HPDE6-E6E7 (cell line): ENCODE measurements at regions not wholly inside any gene's neighbourhood (a gene's known extent, or its start where the extent isn't known, plus 50 kb on each side); places are given as distances from the start of the nearest gene placed in this dataset.

ENCODE experiments used
- DNase-seq: peaks from one replicate; pipeline ENCODE4 v3.0.0; 2011; ENCODE audit warnings: missing footprints; ENCODE audit errors: extremely low spot score

GRCh38 chr10:52688899-52689298 lies 83.7 kb downstream of the MBL2 start:
- no peak for DNase-seq

GRCh38 chr10:52696232-52696631 lies 76.4 kb downstream of the MBL2 start:
- DNase-seq: no peak

DNA sequence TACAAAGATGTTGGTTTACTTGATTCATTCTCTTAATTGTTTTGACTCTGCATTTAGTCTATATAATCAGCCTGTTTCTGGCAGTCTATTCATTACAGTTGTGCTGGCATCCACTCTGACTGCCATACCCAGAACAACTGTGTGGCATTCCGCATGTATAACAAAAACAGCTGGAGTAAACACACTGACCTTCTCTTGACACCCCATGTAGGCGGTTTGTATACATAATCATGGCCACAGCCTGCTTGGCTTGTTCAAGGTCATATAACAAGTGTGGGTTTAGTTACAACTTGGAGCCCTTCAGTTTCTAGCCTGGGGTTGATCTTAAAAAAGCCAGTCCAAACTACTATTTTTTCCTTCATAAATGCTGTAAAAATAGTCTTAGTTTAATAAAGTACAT lies 70.9 kb downstream of the MBL2 start:
- DNase-seq: no peak

- no peak for DNase-seq
These were observed 69.1 kb downstream of the MBL2 start for GRCh38 chr10:52703451-52703850.

DNA sequence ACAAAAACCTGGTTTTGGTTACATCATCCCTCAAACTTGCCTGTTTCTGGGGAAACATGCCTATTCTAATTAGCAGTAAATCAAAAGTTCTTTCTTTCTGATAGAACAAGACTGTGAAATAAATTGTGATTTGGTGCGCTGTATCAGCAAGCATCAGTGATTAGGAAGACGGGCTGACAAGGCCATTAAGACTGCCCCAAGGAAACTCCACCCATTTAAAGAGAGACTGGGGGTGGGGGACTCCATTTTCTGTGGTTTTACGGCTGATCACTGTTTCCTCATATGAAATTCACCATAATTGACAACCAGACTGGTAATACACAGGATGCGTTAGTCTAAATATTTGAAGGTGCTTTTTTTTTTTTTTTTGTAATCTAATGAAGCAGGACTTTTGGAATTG lies 68.7 kb downstream of the MBL2 start:
- DNase-seq: no peak

DNA sequence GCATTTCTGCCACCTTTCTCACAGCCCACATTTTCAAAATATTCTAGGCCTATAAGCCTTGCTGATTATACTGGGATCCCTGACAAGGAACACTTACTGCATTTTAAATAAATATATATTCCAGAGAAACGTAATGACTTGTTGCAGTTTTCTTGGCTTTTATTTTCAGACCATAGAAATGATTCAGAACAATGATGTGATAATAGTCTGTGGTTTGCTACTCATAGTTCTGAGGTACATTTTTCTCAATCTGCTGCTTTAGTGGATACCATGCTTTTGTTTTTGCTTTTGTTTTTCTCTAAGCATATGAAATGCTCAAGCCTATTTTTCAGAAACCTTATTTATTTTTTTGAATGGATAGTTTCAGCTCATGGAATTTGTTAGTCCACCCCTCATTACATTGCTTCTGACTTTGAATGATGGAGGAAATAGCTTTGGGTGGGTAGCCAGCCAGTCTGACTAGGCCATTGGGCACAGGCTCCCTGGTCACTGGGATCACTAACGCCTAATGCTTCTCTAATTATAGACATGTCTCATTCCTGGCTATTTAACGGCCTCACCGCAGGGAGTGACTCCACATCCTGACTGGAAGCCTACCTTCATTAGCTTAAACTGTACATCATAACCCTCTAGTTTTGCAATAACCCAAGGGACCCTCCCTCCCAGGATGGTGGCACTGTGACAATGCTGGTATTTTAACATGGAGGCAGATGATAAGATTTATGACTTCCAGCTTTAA lies 66.1 kb downstream of the MBL2 start:
- DNase-seq: no peak
